CD4-positive, alpha-beta T cell treated with Interferon alpha-2 for 1 hour (primary cell): ENCODE measurements at regions not wholly inside any gene's neighbourhood (a gene's known extent, or its start where the extent isn't known, plus 50 kb on each side); places are given as distances from the start of the nearest gene placed in this dataset.
"Not testable (repeated sequence)": the region's sequence is repeated elsewhere in the genome, so short reads cannot be mapped to it uniquely, and the experiment has no call there.

ENCODE experiments used
- DNase-seq, 2 donors: peaks; one replicate each; pipeline ENCODE4 v3.0.0-alpha.2; 2020 to 2022

- DNase-seq, result no peak
Observed at GRCh38 chr4:53959343-53960120, 104.9 kb downstream of the CHIC2 start.

GRCh38 chr4:53956454-53956853 is 108.0 kb downstream of the CHIC2 start:
- DNase-seq, result no peak

GRCh38 chr4:53956053-53956452 is 108.4 kb downstream of the CHIC2 start:
- no peak for DNase-seq

DNA sequence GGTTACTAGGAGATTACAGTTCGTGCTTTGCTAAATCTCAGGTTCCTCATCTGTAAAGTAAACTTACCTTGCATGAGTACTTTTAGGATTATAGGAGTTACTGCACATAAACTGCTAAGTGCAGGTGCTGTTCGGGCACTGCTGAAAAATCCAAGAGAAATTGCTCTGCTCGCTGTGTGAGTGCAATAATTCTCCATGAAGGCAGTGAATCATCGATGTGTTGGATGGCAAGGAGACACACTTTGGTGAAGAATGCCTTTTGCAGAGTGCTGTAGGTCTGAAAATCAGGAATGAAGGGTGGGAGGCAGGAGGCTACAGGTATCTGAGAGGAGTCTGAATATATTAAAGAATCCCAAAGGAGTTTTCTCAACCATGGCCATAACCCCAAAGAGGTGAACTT is 113.0 kb downstream of the CHIC2 start:
- DNase-seq, result no peak

DNA sequence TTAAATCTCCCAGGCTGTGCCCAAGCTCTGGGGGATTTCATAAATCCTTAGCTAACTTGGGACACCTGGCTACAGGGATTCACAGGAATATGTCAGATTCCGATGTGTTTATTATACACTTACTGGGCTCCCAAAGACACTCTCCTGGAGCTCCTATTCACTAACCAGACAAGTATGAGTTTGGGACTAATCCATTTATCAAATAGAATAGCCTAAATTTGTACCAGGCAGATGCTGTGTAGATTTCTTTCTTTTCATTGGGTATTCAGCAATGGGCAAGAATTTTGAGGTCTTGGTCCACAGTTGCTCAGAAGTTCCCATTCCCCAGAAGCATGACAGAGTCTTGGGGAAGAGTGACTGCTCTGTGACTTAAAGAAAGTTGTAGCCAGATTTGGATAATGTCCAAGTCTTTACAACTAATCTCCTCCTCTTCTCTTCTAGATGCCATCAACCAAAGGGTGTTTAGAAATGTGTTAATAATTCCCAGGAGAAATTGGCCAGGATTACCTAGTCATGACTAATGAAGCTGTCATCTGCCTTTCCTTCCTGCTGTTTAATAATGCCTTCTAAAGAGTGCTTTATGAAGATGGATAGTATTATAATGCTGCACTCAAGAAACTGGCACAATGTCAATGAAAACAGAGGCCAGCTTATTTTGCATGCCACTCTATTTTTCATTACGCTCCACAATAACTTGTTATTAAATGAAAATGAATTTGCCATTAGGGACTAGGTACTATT is 120.9 kb downstream of the CHIC2 start:
- no peak for DNase-seq

DNA sequence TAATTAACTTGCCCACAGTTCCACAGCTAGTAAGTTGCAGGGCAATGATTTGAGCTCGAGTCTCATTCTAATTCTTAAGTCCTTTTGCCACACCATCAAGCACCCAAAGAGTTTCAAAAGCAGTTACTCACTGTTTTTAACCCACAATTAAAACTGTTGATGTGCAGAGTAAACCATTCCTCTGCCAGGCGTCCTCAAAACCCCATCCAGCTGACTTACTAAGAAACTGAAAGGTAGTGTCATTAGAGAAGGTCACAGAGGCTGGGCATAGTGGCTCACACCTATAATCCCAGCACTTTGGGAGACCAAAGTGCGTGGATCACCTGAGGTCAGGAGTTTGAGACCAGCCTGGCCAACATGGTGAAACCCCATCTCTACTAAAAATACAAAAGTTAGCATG is 121.7 kb downstream of the CHIC2 start:
- no peak for DNase-seq

- DNase-seq, result no peak
Observed at GRCh38 chr4:53941331-53941730, 123.1 kb downstream of the CHIC2 start.

- DNase-seq, result not testable (repeated sequence)
Observed at GRCh38 chr4:53939892-53940291, 124.5 kb downstream of the CHIC2 start.

GRCh38 chr4:53937918-53938317 is 126.5 kb downstream of the CHIC2 start:
- no peak for DNase-seq

DNA sequence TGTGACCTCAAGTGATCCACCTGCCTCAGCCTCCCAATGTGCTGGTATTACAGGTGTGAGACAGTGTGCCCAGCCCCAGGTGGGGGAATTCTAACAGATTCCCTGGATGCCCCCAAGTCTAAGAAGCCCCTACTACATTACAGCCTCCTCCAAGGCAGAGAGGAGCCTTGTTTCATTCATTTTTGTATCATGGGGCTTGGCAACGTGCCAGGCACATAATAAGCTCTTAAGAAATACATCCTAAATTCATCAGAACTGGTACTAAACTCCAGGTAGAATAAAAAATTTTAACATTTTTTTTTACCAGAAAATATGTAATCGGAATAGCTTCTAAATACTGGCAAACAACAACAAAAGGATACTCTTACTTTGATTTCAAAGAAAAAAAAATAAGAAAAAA is 127.1 kb downstream of the CHIC2 start:
- DNase-seq, result no peak

- no peak for DNase-seq
Observed at GRCh38 chr4:53935780-53936179, 128.6 kb downstream of the CHIC2 start.

GRCh38 chr4:53932796-53933610 is 131.4 kb downstream of the CHIC2 start:
- DNase-seq, result no peak

GRCh38 chr4:53931461-53931961 is 132.9 kb downstream of the CHIC2 start:
- DNase-seq, result no peak

DNA sequence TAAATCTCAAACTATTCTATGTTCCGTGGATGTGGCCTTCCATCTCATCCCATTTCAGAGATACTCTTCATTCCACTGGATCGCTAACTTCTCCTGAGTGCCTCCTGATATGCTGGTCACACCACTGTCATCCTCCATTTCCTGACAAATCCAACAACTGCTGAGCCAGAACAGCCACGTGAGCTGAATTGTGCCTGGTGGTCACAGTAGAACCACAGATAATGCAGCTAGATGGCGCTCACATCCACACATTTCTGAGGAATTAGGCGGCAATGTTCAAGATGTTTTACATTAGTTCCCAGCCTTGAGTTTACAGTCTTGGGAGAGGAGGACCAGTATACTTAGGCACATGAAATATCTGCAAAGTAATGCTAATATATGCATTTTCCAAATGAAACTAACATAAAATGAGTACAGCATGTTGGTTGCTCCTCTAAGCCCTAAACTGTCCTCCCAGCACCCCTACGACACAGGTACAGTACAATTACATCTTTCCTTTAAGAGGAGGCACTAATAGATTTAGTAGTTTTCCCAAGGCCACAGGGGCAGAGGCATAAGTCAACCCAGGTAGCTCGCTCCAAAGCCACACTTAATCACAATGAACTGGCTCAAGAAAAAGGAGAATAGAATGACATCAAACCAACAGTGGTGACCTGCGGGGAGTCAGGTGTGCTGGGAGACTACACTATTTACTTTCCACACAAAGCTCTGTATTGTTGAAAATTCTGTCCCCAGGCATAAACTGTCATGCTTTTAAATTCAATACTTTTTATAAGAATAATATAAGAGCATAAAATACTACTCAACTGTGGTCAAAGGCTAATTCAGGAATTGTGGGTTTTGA is 134.2 kb downstream of the CHIC2 start:
- peak; percentile 50 to 59 for DNase-seq

GRCh38 chr4:53929311-53929710 is 135.1 kb downstream of the CHIC2 start:
- DNase-seq, result no peak

DNA sequence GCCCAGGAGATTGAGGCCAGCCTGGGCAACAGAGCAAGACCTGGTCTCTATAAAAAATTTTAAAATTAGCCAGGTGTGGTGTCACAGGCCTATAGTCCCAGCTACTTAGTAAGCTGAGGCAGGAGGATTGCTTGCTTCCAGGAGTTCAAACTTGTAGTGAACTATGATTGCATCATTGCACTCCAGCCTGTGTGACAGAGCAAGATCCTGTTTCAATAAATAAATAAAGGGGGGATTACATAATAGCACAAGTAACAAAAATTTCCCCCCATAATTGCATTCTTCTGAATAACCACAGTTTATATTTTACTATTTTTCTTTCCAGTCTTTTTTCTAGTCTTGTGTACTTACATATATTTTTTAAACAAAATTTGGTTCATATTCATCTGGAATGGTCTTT is 135.6 kb downstream of the CHIC2 start:
- no peak for DNase-seq

- no peak for DNase-seq
Observed at GRCh38 chr4:53925050-53925605, 139.3 kb downstream of the CHIC2 start.

- DNase-seq, result no peak
Observed at GRCh38 chr4:53924333-53925049, 139.9 kb downstream of the CHIC2 start.

GRCh38 chr4:53923921-53924320 is 140.5 kb downstream of the CHIC2 start:
- DNase-seq, result no peak

DNA sequence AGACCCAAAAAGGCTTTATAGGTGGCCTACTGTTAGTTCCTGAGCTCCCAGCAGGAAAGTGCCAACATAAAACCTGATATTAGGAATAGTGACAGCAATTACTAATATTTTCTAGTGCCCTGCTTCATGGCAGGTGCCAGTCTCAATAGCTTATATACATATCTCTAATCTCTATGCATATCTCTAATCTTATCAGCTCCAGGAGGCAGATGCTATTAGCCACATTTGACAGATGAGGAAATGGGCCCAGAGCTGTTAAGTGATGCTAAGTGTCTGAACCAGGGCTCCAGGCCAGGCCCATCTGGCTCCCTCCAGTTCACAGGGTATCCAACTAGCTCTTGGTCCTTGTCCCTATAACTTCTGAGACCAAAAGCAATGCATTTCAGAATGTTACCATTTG is 142.5 kb downstream of the CHIC2 start:
- DNase-seq, result no peak

GRCh38 chr4:53920883-53921282 is 143.5 kb downstream of the CHIC2 start:
- DNase-seq, result no peak
